ENCODE measurements at regions not wholly inside any gene's neighbourhood (a gene's known extent, or its start where the extent isn't known, plus 50 kb on each side); places are given as distances from the start of the nearest gene placed in this dataset.

GRCh38 chr2:67037655-67038054 lies 359.5 kb upstream of the ETAA1 start:
- no peak for DNase-seq (ENCODE audit: low read depth, low spot score)
- POLR2A ChIA-PET = no interaction called here
- BruUV-seq (replicated peaks) = no TSS peak
- no peak for TF ChIP-seq POLR2AphosphoS5 (IDR thresholded peaks at IDR 0.05; ENCODE audit: low read depth, low read length)
- TF ChIP-seq SIN3A (IDR thresholded peaks at IDR 0.05; ENCODE audit: borderline replicate concordance, insufficient read depth, low read depth, low read length) = no peak
- TF ChIP-seq TCF7L2 (IDR thresholded peaks at IDR 0.05; ENCODE audit: low read depth, low read length) = no peak
- TF ChIP-seq, protein P1, sequence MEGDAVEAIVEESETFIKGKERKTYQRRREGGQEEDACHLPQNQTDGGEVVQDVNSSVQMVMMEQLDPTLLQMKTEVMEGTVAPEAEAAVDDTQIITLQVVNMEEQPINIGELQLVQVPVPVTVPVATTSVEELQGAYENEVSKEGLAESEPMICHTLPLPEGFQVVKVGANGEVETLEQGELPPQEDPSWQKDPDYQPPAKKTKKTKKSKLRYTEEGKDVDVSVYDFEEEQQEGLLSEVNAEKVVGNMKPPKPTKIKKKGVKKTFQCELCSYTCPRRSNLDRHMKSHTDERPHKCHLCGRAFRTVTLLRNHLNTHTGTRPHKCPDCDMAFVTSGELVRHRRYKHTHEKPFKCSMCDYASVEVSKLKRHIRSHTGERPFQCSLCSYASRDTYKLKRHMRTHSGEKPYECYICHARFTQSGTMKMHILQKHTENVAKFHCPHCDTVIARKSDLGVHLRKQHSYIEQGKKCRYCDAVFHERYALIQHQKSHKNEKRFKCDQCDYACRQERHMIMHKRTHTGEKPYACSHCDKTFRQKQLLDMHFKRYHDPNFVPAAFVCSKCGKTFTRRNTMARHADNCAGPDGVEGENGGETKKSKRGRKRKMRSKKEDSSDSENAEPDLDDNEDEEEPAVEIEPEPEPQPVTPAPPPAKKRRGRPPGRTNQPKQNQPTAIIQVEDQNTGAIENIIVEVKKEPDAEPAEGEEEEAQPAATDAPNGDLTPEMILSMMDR (IDR thresholded peaks at IDR 0.05) = no peak
- TF ChIP-seq, protein P2, sequence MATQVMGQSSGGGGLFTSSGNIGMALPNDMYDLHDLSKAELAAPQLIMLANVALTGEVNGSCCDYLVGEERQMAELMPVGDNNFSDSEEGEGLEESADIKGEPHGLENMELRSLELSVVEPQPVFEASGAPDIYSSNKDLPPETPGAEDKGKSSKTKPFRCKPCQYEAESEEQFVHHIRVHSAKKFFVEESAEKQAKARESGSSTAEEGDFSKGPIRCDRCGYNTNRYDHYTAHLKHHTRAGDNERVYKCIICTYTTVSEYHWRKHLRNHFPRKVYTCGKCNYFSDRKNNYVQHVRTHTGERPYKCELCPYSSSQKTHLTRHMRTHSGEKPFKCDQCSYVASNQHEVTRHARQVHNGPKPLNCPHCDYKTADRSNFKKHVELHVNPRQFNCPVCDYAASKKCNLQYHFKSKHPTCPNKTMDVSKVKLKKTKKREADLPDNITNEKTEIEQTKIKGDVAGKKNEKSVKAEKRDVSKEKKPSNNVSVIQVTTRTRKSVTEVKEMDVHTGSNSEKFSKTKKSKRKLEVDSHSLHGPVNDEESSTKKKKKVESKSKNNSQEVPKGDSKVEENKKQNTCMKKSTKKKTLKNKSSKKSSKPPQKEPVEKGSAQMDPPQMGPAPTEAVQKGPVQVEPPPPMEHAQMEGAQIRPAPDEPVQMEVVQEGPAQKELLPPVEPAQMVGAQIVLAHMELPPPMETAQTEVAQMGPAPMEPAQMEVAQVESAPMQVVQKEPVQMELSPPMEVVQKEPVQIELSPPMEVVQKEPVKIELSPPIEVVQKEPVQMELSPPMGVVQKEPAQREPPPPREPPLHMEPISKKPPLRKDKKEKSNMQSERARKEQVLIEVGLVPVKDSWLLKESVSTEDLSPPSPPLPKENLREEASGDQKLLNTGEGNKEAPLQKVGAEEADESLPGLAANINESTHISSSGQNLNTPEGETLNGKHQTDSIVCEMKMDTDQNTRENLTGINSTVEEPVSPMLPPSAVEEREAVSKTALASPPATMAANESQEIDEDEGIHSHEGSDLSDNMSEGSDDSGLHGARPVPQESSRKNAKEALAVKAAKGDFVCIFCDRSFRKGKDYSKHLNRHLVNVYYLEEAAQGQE (IDR thresholded peaks at IDR 0.05; ENCODE audit: insufficient read depth in 1 of 2, low read depth in 2 of 2, low read length in 1 of 2) = no peak
- Histone ChIP-seq H3K9me3 (ENCODE audit: control insufficient read depth, insufficient read depth, low read depth, low read length) (no peaks in the 10 kb centered on the region; the same call in 1 of the 2 replicates), H3K4me3 (ENCODE audit: low read depth in 2 of 2, low read length in 2 of 2) (no peak overlapping the region), H3K4me1 (ENCODE audit: control insufficient read depth, insufficient read depth, low read length) (no peaks in the 10 kb centered on the region), H3K27ac (ENCODE audit: low read length) (no peak overlapping the region), H3K27me3 (ENCODE audit: control insufficient read depth, insufficient read depth, low read length) (no peaks in the 10 kb centered on the region), H3K36me3 (ENCODE audit: control insufficient read depth, insufficient read depth, low read length) (no peaks in the 10 kb centered on the region)
- CTCF ChIA-PET = no interaction called here
- in situ Hi-C loops (cut with HindIII; ENCODE audit: low pct_unique_long_range_greater_than_20kb, low sequenced_read_pairs) (no loop called here), intact Hi-C loops (cut with micrococcal nuclease; ENCODE audit: unreplicated experiment) (no loop called here)
- no peak for ATAC-seq

DNA sequence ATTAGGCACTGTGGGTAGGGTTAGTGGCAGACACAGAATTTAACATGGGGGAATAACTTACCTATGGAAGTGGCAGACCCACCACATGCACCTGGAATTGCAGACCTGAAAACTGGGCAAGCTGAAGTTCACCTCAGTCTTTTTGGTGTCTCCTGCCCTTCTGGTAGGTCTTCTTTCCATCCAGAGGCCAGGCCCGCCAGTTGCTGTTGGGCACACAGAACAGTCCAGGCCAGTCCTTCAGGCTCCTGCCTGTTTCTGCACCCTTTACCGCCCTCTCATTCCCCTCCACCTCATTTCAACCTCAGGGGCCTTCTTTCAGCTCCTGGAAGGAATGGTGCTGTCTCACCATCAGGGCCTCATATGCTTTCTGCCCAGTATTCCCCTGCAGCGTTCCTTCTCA lies 358.9 kb upstream of the ETAA1 start:
- Histone ChIP-seq H3K9me3 (ENCODE audit: control insufficient read depth, insufficient read depth, low read depth, low read length) (no peaks in the 10 kb centered on the region), H3K27me3 (ENCODE audit: control insufficient read depth, insufficient read depth, low read length) (no peaks in the 10 kb centered on the region), H3K27ac (ENCODE audit: low read length) (no peak overlapping the region), H3K4me3 (ENCODE audit: low read depth in 2 of 2, low read length in 2 of 2) (no peak overlapping the region), H3K36me3 (ENCODE audit: control insufficient read depth, insufficient read depth, low read length) (no peaks in the 10 kb centered on the region), H3K4me1 (ENCODE audit: control insufficient read depth, insufficient read depth, low read length) (no peaks in the 10 kb centered on the region)
- DNase-seq (ENCODE audit: low read depth, low spot score) (no peak), ATAC-seq (no peak)
- in situ Hi-C loops (cut with HindIII; ENCODE audit: low pct_unique_long_range_greater_than_20kb, low sequenced_read_pairs) = no loop called here
- ChIA-PET POLR2A (no interaction called here), CTCF (no interaction called here)
- BruUV-seq (replicated peaks) = no TSS peak
- intact Hi-C loops (cut with micrococcal nuclease; ENCODE audit: unreplicated experiment) = no loop called here
- TF ChIP-seq, protein P2 (IDR thresholded peaks at IDR 0.05; ENCODE audit: insufficient read depth in 1 of 2, low read depth in 2 of 2, low read length in 1 of 2) = no peak
- TF ChIP-seq POLR2AphosphoS5 (IDR thresholded peaks at IDR 0.05; ENCODE audit: low read depth, low read length) = no peak
- no peak for TF ChIP-seq TCF7L2 (IDR thresholded peaks at IDR 0.05; ENCODE audit: low read depth, low read length)
- TF ChIP-seq, protein P1 (IDR thresholded peaks at IDR 0.05) = no peak
- TF ChIP-seq SIN3A (IDR thresholded peaks at IDR 0.05; ENCODE audit: borderline replicate concordance, insufficient read depth, low read depth, low read length) = no peak
